HEK293T (cell line): ENCODE measurements at regions not wholly inside any gene's neighbourhood (a gene's known extent, or its start where the extent isn't known, plus 50 kb on each side); places are given as distances from the start of the nearest gene placed in this dataset.

Experiments
- BHLHE40 ChIP-seq: fragments of 450-650 bp; IDR thresholded peaks from 2 replicates; pipeline ENCODE4 v1.6.1; 2016; ENCODE audit warnings: mild to moderate bottlenecking, moderate library complexity, borderline replicate concordance
- FOXA1 ChIP-seq: fragments of 450-650 bp; IDR thresholded peaks from 2 replicates; pipeline ENCODE4 v1.6.1; 2016; ENCODE audit warnings: mild to moderate bottlenecking
- SP1 ChIP-seq: fragments of 450-650 bp; IDR thresholded peaks from 2 replicates; pipeline ENCODE4 v1.6.1; 2017
- SUZ12 ChIP-seq: fragments of 450-650 bp; IDR thresholded peaks from 2 replicates; pipeline ENCODE4 v1.6.1; 2016; ENCODE audit warnings: mild to moderate bottlenecking

- TF ChIP-seq SP1 (no peak), FOXA1 (no peak), SUZ12 (no peak), BHLHE40 (no peak)
Measured at GRCh38 chr9:126146254-126147145, 180.1 kb upstream of the MVB12B start.
